ENCODE measurements at regions not wholly inside any gene's neighbourhood (a gene's known extent, or its start where the extent isn't known, plus 50 kb on each side); places are given as distances from the start of the nearest gene placed in this dataset.

- TF ChIP-seq ETS1 (IDR thresholded peaks at IDR 0.05), result no peak
- no peak for TF ChIP-seq ZNF331 (CRISPR knock-in tag; IDR thresholded peaks at IDR 0.05; ENCODE audit: low read depth)
- no peak for TF ChIP-seq ZNF114 (CRISPR knock-in tag; IDR thresholded peaks at IDR 0.05)
- TF ChIP-seq NANOG (IDR thresholded peaks at IDR 0.05; ENCODE audit: borderline replicate concordance), result no peak
- TF ChIP-seq CTCF (conservative IDR thresholded peaks at IDR 0.05; ENCODE audit: low read depth in 2 of 2), result no peak
- TF ChIP-seq CREB1 (CRISPR knock-in tag; IDR thresholded peaks at IDR 0.05; ENCODE audit: low read depth), result no peak
- no peak for TF ChIP-seq EZH2phosphoT487 (IDR thresholded peaks at IDR 0.05; ENCODE audit: unreplicated experiment)
These were observed 263.2 kb downstream of the DLL1 start (continued) for GRCh38 chr6:170027647-170028043.

- H2AFZ ChIP-seq, result no peak overlapping the region
These were observed 263.9 kb downstream of the DLL1 start for GRCh38 chr6:170026751-170027646.

More at GRCh38 chr6:170026751-170027646, 263.9 kb downstream of the DLL1 start:
- no peak overlapping the region for H3K4me2 ChIP-seq
- TF ChIP-seq JUNB (IDR thresholded peaks at IDR 0.05; ENCODE audit: unreplicated experiment) (no peak), NANOG (IDR thresholded peaks at IDR 0.05; ENCODE audit: borderline replicate concordance) (no peak), ZNF462 (CRISPR knock-in tag; IDR thresholded peaks at IDR 0.05) (no peak), EZH2 (IDR thresholded peaks at IDR 0.05; ENCODE audit: low read depth, unreplicated experiment) (no peak), STAT1 (IDR thresholded peaks at IDR 0.05; ENCODE audit: unreplicated experiment) (no peak), ETS1 (IDR thresholded peaks at IDR 0.05) (no peak), CREB1 (CRISPR knock-in tag; IDR thresholded peaks at IDR 0.05; ENCODE audit: low read depth) (no peak)
- H3K27ac Mint-ChIP-seq, result no peak overlapping the region
- H3K9me2 ChIP-seq (ENCODE audit: insufficient read depth), result 0 out of 2 replicates have a peak, but pooled peaks cover 8% of the 10 kb centered on the region
- ATAC-seq, result no peak
- no peak overlapping the region for H3K4me3 ChIP-seq
- no peaks in the 10 kb centered on the region for H3F3A ChIP-seq (replicated peaks; ENCODE audit: low read depth)
- H3K4me1 Mint-ChIP-seq, result no peaks in the 10 kb centered on the region; the same call in 2 of the 3 replicates
- no peak for DNase-seq (ENCODE audit: low spot score)
- H3K36me3 ChIP-seq (ENCODE audit: insufficient read depth), result no peaks in the 10 kb centered on the region
- H3K79me2 ChIP-seq (replicated peaks; ENCODE audit: insufficient read depth), result no peaks in the 10 kb centered on the region
- H3K4me1 ChIP-seq (ENCODE audit: insufficient read depth), result no peaks in the 10 kb centered on the region
- peaks cover 11% of the 10 kb centered on the region; the same call in 2 of the 3 replicates for H3K36me3 Mint-ChIP-seq (ENCODE audit: low read depth)
- H4K20me1 ChIP-seq (replicated peaks; ENCODE audit: insufficient read depth), result no peaks in the 10 kb centered on the region
- peaks cover 13% of the 10 kb centered on the region for H3K9me3 Mint-ChIP-seq
- H3K27me3 ChIP-seq (ENCODE audit: insufficient read depth), result no peaks in the 10 kb centered on the region
- no peak overlapping the region for H3K27ac ChIP-seq (ENCODE audit: low read depth)
- peaks cover 4% of the 10 kb centered on the region for H3K27me3 Mint-ChIP-seq (ENCODE audit: insufficient read depth, low read depth, poor library complexity)
- H3K4me3 Mint-ChIP-seq, result no peak overlapping the region

Data from GM23338 (cell line).